Adrenal gland (tissue), 9 donors: ENCODE measurements at regions not wholly inside any gene's neighbourhood (a gene's known extent, or its start where the extent isn't known, plus 50 kb on each side); places are given as distances from the start of the nearest gene placed in this dataset.
"Not testable (repeated sequence)": the region's sequence is repeated elsewhere in the genome, so short reads cannot be mapped to it uniquely, and the experiment has no call there.

Source experiments
- DNase-seq, 7 donors: peaks; one replicate each; pipeline ENCODE4 v3.0.0-alpha.2; 2019 to 2020
- H3K27ac ChIP-seq, 5 donors: fragments of 200-600 bp; sonication (generic) in 4 of 5; 1 replicate in 3 of 5; 2 replicates in 2 of 5; pipeline versions ENCODE4 v1.5.1 to v1.8.0; 2016 to 2020; ENCODE audit warnings: mild to moderate bottlenecking in 1 of 5
- H3K27me3 ChIP-seq: fragments of 200-600 bp; 2 replicates; pipeline ENCODE4 v1.8.0; 2021
- H3K36me3 ChIP-seq, 2 donors: fragments of 200-600 bp; replicated peaks in 1 of 2; 1 replicate in 1 of 2; 2 replicates in 1 of 2; pipeline versions ENCODE4 v1.5.1 to v1.8.0; 2018 to 2022
- H3K4me1 ChIP-seq, 2 donors: fragments of 200-600 bp; replicated peaks in 1 of 2; 1 replicate in 1 of 2; 2 replicates in 1 of 2; pipeline versions ENCODE4 v1.5.1 to v1.8.0; 2018 to 2021
- H3K4me3 ChIP-seq, 4 donors: fragments of 200-600 bp; sonication (generic) in 3 of 4; one replicate each; pipeline ENCODE4 v1.5.1; 2016 to 2018
- H3K9me3 ChIP-seq, 3 donors: fragments of 200-600 bp; sonication (generic) in 1 of 3; replicated peaks in 1 of 3; 1 replicate in 2 of 3; 2 replicates in 1 of 3; pipeline versions ENCODE4 v1.5.1 to v1.8.0; 2016 to 2021
- CTCF ChIP-seq, 6 experiments: fragments of 450-650 bp in 4 of 6; fragments of 200-600 bp in 2 of 6; sonication (generic) in 1 of 6; IDR thresholded peaks; 1 replicate in 5 of 6; 2 replicates in 1 of 6; pipeline versions ENCODE4 v1.5.1 to v1.8.0; 2016 to 2021; ENCODE audit warnings: antibody characterized with exemption in 6 of 6, mild to moderate bottlenecking in 2 of 6, moderate library complexity in 1 of 6
- POLR2A ChIP-seq, 2 donors: fragments of 450-650 bp; IDR thresholded peaks; one replicate each; pipeline ENCODE4 v1.6.1; 2017; ENCODE audit warnings: antibody characterized with exemption in 2 of 2, mild to moderate bottlenecking in 2 of 2, moderate library complexity in 1 of 2
- WGBS, 4 donors: extraction: QIAGEN DNeasy Blood & Tissue Kit in 2 of 4; methylation state at CpG; one replicate each; pipeline versions ENCODE4 v1.1.5 to v1.1.7; 2013 to 2017; 5-methylcytosine and 5-hydroxymethylcytosine counted together
- intact Hi-C, 2 donors: fragments of 100-400 bp; cut with DNase I; formaldehyde crosslinking; loops; one replicate each; pipeline versions ENCODE4 v1.14.1 to v1.15.0; 2022 to 2023
- donor health status: healthy with polysubstance abuse.
- donor health status: Bipolar disorder and iron deficiency.
- donor health status: DM: yes; HTN: yes; CAD: no.
- donor health status: DM: no; HTN: no; CAD: no.
- donor health status: DM: no; HTN: no; CAD: no.

- Histone ChIP-seq H3K9me3 (no peaks in the 10 kb centered on the region), H3K27ac (no peak overlapping the region), H3K4me3 (no peak overlapping the region), H3K4me1 (no peaks in the 10 kb centered on the region), H3K36me3 (no peaks in the 10 kb centered on the region), H3K27me3 (no peaks in the 10 kb centered on the region)
- intact Hi-C loops, result loop anchor here in 1 of 2 donors (10.0 kb wide), 1 partner anchor 1018 kb away; no protein-coding TSS in a partner anchor
- peak in 3 of 7 donors; percentile 8 to 34 (median 24) for DNase-seq
- TF ChIP-seq POLR2A (IDR thresholded peaks at IDR 0.05) (no peak), CTCF (IDR thresholded peaks at IDR 0.05) (peak in 5 of 6 experiments; percentile 33 to 57 (median 50))
- 15 to 25% (median 21%) methylated on average over 5 of the region's 5 CpGs for WGBS, 4 donors
Observed at GRCh38 chr3:167032267-167032876, 347.7 kb downstream of the ZBBX start.

- intact Hi-C loops, result loop anchor here in 1 of 2 donors (10.0 kb wide), 1 partner anchor 1017 kb away; no protein-coding TSS in a partner anchor
- Histone ChIP-seq H3K4me1 (no peaks in the 10 kb centered on the region), H3K27ac (no peak overlapping the region), H3K27me3 (no peaks in the 10 kb centered on the region), H3K36me3 (no peaks in the 10 kb centered on the region), H3K4me3 (no peak overlapping the region), H3K9me3 (no peaks in the 10 kb centered on the region)
- TF ChIP-seq CTCF (IDR thresholded peaks at IDR 0.05), result no peak
- TF ChIP-seq POLR2A (IDR thresholded peaks at IDR 0.05), result no peak
- DNase-seq, result no peak
- 46 to 61% (median 54%) methylated on average over 12 of the region's 12 CpGs for WGBS, 4 donors
Observed at GRCh38 chr3:167031364-167032049, 348.6 kb downstream of the ZBBX start.

- Histone ChIP-seq H3K36me3 (no peaks in the 10 kb centered on the region), H3K9me3 (no peaks in the 10 kb centered on the region), H3K4me3 (no peak overlapping the region), H3K4me1 (no peaks in the 10 kb centered on the region), H3K27me3 (no peaks in the 10 kb centered on the region), H3K27ac (no peak overlapping the region)
- no peak for DNase-seq
- WGBS, 4 donors, result 62 to 76% (median 65%) methylated on average over 4 of the region's 4 CpGs
- intact Hi-C loops, result loop anchor here in 1 of 2 donors (10.0 kb wide), 1 partner anchor 1015 kb away; no protein-coding TSS in a partner anchor
- no peak for TF ChIP-seq POLR2A (IDR thresholded peaks at IDR 0.05)
- no peak for TF ChIP-seq CTCF (IDR thresholded peaks at IDR 0.05)
Observed at GRCh38 chr3:167030082-167030725, 349.9 kb downstream of the ZBBX start.

GRCh38 chr3:167019503-167019902, 360.6 kb downstream of the ZBBX start:
- H3K9me3 ChIP-seq, DNase-seq, intact Hi-C loops, H3K4me3 ChIP-seq, H3K4me1 ChIP-seq, H3K27ac ChIP-seq, H3K27me3 ChIP-seq, H3K36me3 ChIP-seq: not testable (repeated sequence)
- WGBS, 4 donors, result 88 to 100% (median 92%) methylated on average over 2 of the region's 2 CpGs

GRCh38 chr3:167018591-167019111, 361.4 kb downstream of the ZBBX start:
- H3K4me1 ChIP-seq, H3K36me3 ChIP-seq, H3K4me3 ChIP-seq, DNase-seq, H3K9me3 ChIP-seq, H3K27ac ChIP-seq, intact Hi-C loops, H3K27me3 ChIP-seq: not testable (repeated sequence)
- WGBS, 4 donors, result 93 to 98% (median 94%) methylated on average over 16 to 34 of the region's 34 CpGs; no CpG with 5 or more reads in 1 of the 4 donors
